NB4 (cell line): ENCODE measurements at regions not wholly inside any gene's neighbourhood (a gene's known extent, or its start where the extent isn't known, plus 50 kb on each side); places are given as distances from the start of the nearest gene placed in this dataset.

Source experiments
- POLR2A ChIP-seq: IDR thresholded peaks from 2 replicates; pipeline ENCODE4 v1.6.1; 2011; ENCODE audit warnings: mild to moderate bottlenecking; ENCODE audit not compliant: insufficient read length; ENCODE audit errors: extremely low read depth
- TF ChIP-seq, protein P1 (sequence below): IDR thresholded peaks from one replicate; pipeline ENCODE4 v1.5.1; 2012; ENCODE audit warnings: low read depth, low read length

- TF ChIP-seq, protein P1, sequence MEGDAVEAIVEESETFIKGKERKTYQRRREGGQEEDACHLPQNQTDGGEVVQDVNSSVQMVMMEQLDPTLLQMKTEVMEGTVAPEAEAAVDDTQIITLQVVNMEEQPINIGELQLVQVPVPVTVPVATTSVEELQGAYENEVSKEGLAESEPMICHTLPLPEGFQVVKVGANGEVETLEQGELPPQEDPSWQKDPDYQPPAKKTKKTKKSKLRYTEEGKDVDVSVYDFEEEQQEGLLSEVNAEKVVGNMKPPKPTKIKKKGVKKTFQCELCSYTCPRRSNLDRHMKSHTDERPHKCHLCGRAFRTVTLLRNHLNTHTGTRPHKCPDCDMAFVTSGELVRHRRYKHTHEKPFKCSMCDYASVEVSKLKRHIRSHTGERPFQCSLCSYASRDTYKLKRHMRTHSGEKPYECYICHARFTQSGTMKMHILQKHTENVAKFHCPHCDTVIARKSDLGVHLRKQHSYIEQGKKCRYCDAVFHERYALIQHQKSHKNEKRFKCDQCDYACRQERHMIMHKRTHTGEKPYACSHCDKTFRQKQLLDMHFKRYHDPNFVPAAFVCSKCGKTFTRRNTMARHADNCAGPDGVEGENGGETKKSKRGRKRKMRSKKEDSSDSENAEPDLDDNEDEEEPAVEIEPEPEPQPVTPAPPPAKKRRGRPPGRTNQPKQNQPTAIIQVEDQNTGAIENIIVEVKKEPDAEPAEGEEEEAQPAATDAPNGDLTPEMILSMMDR: no peak
- TF ChIP-seq POLR2A: no peak
Measured at GRCh38 chr10:8615118-8615517, 560.6 kb downstream of the GATA3 start.
